ENCODE measurements at regions not wholly inside any gene's neighbourhood (a gene's known extent, or its start where the extent isn't known, plus 50 kb on each side); places are given as distances from the start of the nearest gene placed in this dataset.

GRCh38 chr7:119931230-119931824, 341.6 kb upstream of the KCND2 start:
- no peak for TF ChIP-seq CTCF (conservative IDR thresholded peaks at IDR 0.05)
- TF ChIP-seq EZH2 (IDR thresholded peaks at IDR 0.05; ENCODE audit: low read depth) = no peak
